ENCODE measurements at regions not wholly inside any gene's neighbourhood (a gene's known extent, or its start where the extent isn't known, plus 50 kb on each side); places are given as distances from the start of the nearest gene placed in this dataset.

DNA sequence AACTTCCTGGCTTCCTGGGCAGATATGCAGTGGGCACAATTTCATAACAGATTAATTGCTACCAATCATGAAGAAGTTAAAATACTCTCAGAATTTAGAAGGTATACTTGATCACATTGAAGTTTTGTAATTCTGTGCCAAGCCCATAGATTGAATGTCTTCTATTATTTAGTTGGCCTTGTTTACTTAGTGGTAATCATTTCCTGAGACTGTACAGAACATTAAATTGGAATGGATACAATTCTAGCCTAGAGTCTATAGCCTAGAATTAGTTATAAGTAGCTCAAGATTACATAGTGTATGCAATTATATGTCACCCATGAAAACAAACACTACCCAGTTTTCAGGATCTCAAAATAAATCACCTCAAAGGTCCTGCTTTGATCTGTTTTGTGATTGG, 615.8 kb downstream of the XIRP2 start:
- no peaks in the 10 kb centered on the region for H3K36me3 ChIP-seq
- DNase-seq, result no peak
- TF ChIP-seq, protein P1, sequence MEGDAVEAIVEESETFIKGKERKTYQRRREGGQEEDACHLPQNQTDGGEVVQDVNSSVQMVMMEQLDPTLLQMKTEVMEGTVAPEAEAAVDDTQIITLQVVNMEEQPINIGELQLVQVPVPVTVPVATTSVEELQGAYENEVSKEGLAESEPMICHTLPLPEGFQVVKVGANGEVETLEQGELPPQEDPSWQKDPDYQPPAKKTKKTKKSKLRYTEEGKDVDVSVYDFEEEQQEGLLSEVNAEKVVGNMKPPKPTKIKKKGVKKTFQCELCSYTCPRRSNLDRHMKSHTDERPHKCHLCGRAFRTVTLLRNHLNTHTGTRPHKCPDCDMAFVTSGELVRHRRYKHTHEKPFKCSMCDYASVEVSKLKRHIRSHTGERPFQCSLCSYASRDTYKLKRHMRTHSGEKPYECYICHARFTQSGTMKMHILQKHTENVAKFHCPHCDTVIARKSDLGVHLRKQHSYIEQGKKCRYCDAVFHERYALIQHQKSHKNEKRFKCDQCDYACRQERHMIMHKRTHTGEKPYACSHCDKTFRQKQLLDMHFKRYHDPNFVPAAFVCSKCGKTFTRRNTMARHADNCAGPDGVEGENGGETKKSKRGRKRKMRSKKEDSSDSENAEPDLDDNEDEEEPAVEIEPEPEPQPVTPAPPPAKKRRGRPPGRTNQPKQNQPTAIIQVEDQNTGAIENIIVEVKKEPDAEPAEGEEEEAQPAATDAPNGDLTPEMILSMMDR (IDR thresholded peaks at IDR 0.05; ENCODE audit: borderline replicate concordance), result no peak
- no peak overlapping the region for H3K27ac ChIP-seq (replicated peaks)
- no peaks in the 10 kb centered on the region for H3K27me3 ChIP-seq (ENCODE audit: low read depth)
- intact Hi-C loops (cut with micrococcal nuclease), result no loop called here
- no peak overlapping the region for H3K4me3 ChIP-seq
- H3K4me1 ChIP-seq, result no peaks in the 10 kb centered on the region
- no peaks in the 10 kb centered on the region for H3K9me3 ChIP-seq (replicated peaks)

DNA sequence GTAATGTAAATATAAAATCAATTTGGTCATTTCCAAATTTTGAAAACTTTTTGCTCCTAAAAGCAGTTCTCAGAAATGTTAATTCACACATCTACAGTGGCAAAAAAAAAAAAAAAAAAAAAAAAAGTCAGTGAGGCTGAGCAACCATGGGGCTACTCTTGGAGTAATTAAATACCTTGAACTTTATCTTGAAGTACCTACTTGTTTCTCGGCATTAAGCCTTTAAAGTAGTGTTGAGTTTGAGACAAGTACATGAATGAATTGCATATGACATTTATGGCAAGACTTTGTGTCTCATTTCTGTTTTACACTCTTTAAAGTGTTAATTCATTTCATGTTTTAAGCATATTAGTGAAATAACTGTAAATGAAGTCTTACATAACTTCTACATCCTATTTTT, 613.3 kb downstream of the XIRP2 start:
- no peaks in the 10 kb centered on the region for H3K4me1 ChIP-seq
- no peak for DNase-seq
- H3K27me3 ChIP-seq (ENCODE audit: low read depth), result no peaks in the 10 kb centered on the region
- H3K4me3 ChIP-seq, result no peak overlapping the region
- H3K27ac ChIP-seq (replicated peaks), result no peak overlapping the region
- H3K9me3 ChIP-seq (replicated peaks), result no peaks in the 10 kb centered on the region
- H3K36me3 ChIP-seq, result no peaks in the 10 kb centered on the region
- intact Hi-C loops (cut with micrococcal nuclease), result no loop called here
- TF ChIP-seq, protein P1 (IDR thresholded peaks at IDR 0.05; ENCODE audit: borderline replicate concordance), result no peak

DNA sequence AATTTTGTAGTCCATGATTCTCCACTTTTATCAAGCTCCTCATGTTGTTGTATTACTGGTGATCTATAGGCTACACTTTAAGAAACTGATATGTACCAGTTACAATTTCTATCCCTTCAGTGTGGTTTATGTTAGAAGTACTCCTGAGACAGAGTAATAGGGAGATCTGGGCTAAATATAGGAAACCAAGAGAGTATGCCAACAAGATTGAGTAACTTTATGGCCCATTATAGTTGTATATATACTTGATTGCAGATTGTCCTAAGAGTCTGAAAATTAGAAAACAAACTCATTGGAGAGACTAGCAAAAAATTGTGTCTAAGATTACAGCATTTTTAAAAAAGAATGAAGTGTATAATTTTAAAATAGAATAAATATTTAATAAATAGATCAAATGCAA, 605.6 kb downstream of the XIRP2 start:
- TF ChIP-seq, protein P1 (IDR thresholded peaks at IDR 0.05; ENCODE audit: borderline replicate concordance), result no peak
- H3K4me3 ChIP-seq, result no peak overlapping the region
- DNase-seq, result no peak
- no peak overlapping the region for H3K27ac ChIP-seq (replicated peaks)
- H3K9me3 ChIP-seq (replicated peaks), result no peaks in the 10 kb centered on the region
- no peaks in the 10 kb centered on the region for H3K27me3 ChIP-seq (ENCODE audit: low read depth)
- H3K4me1 ChIP-seq, result no peaks in the 10 kb centered on the region
- intact Hi-C loops (cut with micrococcal nuclease), result no loop called here
- no peaks in the 10 kb centered on the region for H3K36me3 ChIP-seq

DNA sequence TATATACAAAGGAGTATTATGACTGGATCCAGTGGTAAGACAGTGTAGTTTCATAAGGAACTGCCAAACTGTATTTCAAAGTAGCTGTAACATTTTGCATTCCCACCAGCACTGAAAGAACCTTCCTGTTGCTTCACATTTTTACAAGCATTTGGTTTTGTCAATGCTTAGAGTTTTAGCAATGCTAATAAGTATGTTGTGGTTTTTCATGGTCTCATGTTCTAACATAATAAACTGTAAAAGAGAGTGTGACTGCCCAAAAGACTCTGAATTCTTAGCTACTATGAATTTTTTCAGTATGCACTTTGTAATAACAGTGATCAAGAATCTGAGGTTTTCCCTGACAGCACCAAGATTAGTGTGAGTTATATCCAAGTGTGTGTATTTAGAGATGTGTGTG, 604.2 kb downstream of the XIRP2 start:
- no peak overlapping the region for H3K4me3 ChIP-seq
- no peaks in the 10 kb centered on the region for H3K36me3 ChIP-seq
- H3K9me3 ChIP-seq (replicated peaks), result no peaks in the 10 kb centered on the region
- TF ChIP-seq, protein P1 (IDR thresholded peaks at IDR 0.05; ENCODE audit: borderline replicate concordance), result no peak
- DNase-seq, result no peak
- no peaks in the 10 kb centered on the region for H3K4me1 ChIP-seq
- H3K27ac ChIP-seq (replicated peaks), result no peak overlapping the region
- H3K27me3 ChIP-seq (ENCODE audit: low read depth), result no peaks in the 10 kb centered on the region
- intact Hi-C loops (cut with micrococcal nuclease), result no loop called here

DNA sequence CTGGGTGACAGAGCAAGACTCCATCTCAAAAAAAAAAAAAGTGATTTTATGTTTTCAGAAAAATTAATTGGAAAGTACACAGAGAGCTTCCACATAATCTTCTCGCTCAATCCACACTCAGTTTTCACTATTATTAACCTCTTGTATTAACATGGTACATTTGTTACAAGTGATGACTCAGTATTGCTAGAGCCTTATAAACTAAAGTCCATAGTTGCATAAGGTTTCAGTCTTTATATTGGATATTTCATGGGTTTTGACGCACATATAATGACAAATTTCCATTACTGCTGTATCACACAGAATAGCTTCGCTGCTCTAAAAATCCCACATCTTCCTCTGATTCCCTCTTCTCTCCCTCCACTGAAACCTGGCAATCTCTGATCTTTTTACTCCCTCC, 603.5 kb downstream of the XIRP2 start:
- TF ChIP-seq, protein P1 (IDR thresholded peaks at IDR 0.05; ENCODE audit: borderline replicate concordance), result no peak
- DNase-seq, result no peak
- H3K27me3 ChIP-seq (ENCODE audit: low read depth), result no peaks in the 10 kb centered on the region
- H3K9me3 ChIP-seq (replicated peaks), result no peaks in the 10 kb centered on the region
- H3K4me1 ChIP-seq, result no peaks in the 10 kb centered on the region
- intact Hi-C loops (cut with micrococcal nuclease), result no loop called here
- no peaks in the 10 kb centered on the region for H3K36me3 ChIP-seq
- H3K4me3 ChIP-seq, result no peak overlapping the region
- no peak overlapping the region for H3K27ac ChIP-seq (replicated peaks)

DNA sequence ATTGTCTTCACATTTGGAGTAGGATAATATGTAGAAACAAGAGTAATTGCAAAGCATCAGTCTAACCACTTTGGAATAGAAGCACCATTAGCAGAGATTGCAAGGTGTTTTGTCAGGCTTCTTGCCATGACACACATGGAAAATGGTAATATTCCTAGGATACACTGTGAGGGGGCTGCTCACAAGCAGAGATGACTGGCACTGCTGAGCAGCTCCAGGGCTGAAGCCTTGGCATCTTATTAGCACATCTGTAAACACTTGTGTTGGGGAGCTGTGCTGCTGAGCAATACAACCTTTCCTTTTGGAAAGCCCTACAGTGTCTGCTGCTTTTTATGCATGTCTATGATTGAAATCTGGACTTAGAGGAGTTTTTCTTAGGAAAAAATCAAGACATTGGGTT, 602.2 kb downstream of the XIRP2 start:
- H3K9me3 ChIP-seq (replicated peaks), result no peaks in the 10 kb centered on the region
- no peaks in the 10 kb centered on the region for H3K4me1 ChIP-seq

More for the DNA sequence above, 602.2 kb downstream of the XIRP2 start:
- Histone ChIP-seq H3K27ac (replicated peaks) (no peak overlapping the region), H3K4me3 (no peak overlapping the region), H3K27me3 (ENCODE audit: low read depth) (no peaks in the 10 kb centered on the region), H3K36me3 (no peaks in the 10 kb centered on the region)
- DNase-seq, result no peak
- TF ChIP-seq, protein P1 (IDR thresholded peaks at IDR 0.05; ENCODE audit: borderline replicate concordance), result no peak
- intact Hi-C loops (cut with micrococcal nuclease), result no loop called here

Measured in left ventricle myocardium inferior (tissue), 1 donor.